GM18907 (cell line): ENCODE measurements at regions not wholly inside any gene's neighbourhood (a gene's known extent, or its start where the extent isn't known, plus 50 kb on each side); places are given as distances from the start of the nearest gene placed in this dataset.
"Not testable (repeated sequence)": the region's sequence is repeated elsewhere in the genome, so short reads cannot be mapped to it uniquely, and the experiment has no call there.

Experiments
- ATAC-seq: cut with Tn5 transposase; IDR thresholded peaks from one replicate; pipeline ENCODE4 v1.9.1; 2021; ENCODE audit warnings: mild to moderate bottlenecking, moderate library complexity; ENCODE audit not compliant: unreplicated experiment

- ATAC-seq: peak; percentile 83
These were observed 76.0 kb downstream of the CHD9NB start for GRCh38 chr16:52976539-52977167.

DNA sequence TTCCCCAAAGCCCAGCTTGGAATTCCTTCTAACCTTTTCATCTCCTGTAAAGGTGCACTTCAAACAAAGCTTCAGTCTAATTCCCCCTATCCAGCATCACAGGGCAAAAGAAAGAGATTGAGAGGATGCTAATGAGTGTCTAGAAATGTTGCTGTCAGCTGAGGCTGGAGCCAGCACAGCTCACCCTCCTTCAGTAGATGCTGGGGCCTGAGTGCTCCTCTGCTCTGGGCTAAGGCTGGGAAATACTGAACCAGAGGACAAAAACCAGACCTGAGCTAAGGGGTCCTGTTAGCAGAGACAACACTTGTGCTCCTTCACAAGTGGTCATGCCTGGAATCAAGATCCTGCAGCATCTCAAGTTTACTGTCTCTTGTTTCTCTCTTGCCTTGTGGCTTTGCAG, 85.0 kb downstream of the CHD9NB start:
- no peak for ATAC-seq

GRCh38 chr16:52964290-52964689, 88.4 kb downstream of the CHD9NB start:
- no peak for ATAC-seq

- ATAC-seq: no peak
These were observed 88.8 kb downstream of the CHD9NB start for GRCh38 chr16:52963855-52964242.

DNA sequence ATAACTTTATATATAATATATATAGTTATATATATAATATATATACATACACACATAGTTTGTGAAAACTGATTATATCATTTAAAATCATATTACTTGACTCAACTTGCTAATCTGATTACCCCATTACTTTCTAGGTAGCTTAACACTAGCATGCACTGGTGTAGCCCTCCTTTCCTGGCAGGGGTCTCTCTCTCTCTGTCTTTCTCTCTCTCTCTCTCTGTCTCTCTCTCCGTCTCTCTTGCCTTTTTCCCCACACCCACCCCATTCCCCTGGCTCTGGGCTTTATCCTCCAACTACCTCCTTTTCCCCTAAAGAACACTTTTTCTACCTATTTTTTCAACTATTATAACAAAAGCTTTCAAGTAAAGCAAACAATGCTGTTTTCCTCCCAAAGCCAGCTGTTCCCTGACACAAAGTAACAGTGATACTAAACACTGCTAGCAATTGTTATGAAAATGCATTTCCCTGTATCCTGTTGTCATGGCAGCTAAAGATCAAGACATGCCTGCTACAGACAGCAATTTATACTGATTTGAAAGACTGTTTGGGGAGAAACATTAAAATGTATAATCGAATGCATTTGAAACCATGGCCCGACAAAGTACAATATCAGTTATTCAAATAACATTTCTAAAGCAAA, 89.4 kb downstream of the CHD9NB start:
- no peak for ATAC-seq

- ATAC-seq: no peak
These were observed 93.7 kb downstream of the CHD9NB start for GRCh38 chr16:52958951-52959350.

DNA sequence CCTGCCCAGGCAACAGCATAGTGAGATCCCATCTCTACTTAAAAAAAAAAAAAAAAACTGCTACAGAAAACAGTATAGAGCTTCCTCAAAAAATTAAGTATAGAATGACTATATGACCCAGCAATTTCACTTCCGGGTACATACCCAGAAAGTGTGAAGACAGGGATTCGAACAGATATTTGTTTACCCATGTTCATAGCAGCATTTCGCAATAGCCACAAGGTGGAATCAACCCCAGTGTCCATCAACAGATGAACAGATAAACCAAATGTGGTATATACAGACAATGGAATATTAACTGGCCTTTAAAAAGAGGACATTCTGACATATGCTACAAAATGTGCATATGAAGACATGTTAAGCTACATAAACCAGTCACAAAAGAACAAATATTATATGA, 95.5 kb downstream of the CHD9NB start:
- ATAC-seq: no peak

DNA sequence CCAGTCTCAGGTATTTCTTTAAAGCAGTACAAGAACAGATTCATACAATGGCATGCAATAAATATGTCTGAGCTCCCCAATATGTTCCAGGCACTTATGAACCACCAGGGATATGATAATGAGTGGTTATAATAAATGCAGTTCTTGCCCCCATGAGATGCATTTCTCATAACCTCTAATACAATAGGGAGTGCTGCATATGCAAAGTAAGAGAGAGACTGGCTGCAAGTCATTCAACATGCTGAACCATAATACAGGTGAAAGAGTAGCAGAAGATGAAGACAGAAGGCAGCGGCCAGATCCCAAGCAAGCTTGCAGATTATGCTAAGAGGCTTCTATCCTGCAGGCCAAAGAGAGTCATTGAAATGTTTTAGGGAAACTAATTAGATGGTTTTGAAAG, 96.7 kb downstream of the CHD9NB start:
- no peak for ATAC-seq

- no peak for ATAC-seq
These were observed 99.5 kb downstream of the CHD9NB start for GRCh38 chr16:52953215-52953614.

DNA sequence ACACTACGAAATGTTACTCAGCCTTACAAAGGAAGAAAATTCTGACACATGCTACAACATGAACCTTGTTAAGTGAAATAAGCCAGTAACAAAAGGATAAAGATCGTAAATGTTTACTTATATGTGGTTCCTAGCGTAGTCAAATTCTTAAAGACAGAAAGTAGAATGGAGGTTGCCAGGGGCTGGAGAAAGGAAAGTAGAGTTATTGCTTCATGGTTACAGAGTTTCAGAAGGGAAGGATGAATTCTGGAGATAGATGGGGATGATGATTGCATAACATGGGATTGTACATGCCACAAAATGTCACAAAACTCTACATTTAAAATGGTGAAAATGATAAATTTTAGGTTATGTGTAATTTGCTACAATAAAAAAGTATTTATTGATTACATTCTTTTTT, 103.8 kb downstream of the CHD9NB start:
- ATAC-seq: no peak

DNA sequence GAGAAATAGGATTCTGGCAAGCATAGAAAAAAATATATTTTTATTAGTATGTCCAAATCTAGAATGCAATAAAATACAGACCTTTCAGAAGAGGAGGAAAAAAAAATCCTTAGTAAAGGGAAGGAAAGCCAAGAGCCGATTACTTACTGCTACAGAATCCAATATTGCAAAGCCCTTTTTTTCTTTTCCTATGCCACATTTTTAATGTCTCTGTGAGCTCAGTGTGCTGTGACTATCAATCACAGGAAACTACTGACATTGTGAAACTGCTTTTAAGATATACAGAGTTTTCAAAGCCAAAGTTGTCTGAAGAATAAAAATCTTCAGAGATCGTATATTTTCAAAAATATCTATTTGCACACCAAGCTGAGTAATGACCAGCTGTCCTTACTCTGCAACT, 120.4 kb downstream of the CHD9NB start:
- no peak for ATAC-seq

- no peak for ATAC-seq
These were observed 123.0 kb downstream of the CHD9NB start for GRCh38 chr16:52929478-52930400.

DNA sequence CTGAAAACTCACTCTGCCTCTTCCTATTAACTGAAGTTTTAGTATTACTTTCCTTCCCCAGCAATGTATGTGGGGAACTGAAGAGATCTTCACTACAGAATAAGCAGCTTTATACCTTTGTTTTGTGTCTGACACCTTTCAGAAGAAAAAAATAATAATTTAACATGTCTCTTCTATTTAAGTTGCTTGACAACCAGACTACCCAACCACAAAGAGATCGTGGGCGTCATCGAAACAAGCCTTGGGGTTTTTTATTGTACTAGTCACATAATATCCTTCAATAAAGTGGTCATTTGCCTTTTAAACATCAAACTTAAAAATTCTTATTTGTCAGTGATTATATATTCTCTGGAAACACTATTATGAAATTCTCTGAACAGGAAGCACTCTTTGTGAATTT, 123.7 kb downstream of the CHD9NB start:
- ATAC-seq: no peak

- no peak for ATAC-seq
These were observed 127.6 kb downstream of the CHD9NB start for GRCh38 chr16:52925143-52925542.

DNA sequence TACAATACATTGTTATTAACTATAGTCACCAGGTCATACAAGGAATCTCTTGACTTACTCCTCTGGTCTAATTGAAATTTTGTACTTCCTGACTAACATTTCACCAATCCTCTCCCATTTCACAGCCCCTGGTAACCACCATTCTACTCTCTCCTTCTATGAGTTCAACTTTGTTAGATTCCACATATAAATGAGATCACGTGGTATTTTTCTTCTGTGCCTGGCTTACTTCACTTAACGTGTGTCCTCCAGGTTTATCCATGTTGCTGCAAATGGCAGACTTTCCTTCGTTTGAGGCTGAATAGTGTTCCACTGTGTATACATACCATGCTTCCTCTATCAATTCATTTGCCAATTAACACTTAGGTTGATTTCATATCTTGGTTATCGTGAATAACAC, 128.5 kb downstream of the CHD9NB start:
- ATAC-seq: no peak

- no peak for ATAC-seq
These were observed 131.6 kb downstream of the CHD9NB start for GRCh38 chr16:52921104-52921503.

- ATAC-seq: no peak
These were observed 132.4 kb downstream of the CHD9NB start for GRCh38 chr16:52920331-52920730.

DNA sequence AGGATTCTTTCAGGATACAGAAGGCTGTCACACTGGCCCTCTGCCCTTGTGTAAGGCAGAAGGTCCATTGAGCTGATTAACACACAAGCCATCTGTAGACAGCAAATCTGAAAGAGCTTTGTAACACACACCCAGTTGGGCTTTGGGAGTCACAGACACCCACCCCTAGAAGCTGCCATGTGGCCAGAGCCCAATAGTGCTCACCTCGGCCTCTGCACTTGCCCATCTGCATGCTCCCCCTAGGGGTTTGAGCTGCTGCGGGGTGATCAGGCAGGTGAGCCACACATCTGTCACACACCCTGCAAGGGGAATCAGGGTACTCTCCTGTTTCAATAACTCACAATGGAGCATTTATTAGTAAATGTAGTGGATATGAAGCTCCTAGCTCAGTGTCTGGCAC, 138.3 kb downstream of the CHD9NB start:
- no peak for ATAC-seq

DNA sequence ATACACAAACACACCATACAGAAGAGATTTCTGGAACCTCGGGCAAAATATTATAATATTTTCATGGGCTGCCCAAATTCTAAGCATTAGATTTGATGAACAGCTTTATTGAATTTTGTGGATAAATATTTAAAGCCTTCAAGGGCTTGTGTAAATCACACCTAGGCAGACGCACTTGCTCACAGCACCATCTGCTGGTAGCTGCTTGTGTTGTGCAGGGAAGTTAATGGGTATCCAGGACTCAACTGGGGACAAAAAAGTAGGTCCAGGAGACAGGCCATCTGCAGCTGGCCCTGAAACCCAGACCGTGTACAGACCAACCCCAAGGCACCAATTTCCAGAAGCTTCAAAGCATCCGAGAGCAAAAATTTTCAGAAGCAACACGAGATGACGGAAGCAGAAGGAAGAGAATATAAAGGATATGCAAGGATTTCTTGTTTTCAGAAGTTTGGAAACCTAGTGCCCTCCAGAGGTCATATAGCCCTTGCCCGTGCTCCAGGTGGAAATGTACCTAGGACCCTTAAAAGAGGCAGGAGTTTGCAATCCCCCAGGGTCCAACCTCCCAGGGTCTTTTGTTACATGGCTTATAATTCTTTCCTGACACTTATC, 140.0 kb downstream of the CHD9NB start:
- ATAC-seq: peak; percentile 84

DNA sequence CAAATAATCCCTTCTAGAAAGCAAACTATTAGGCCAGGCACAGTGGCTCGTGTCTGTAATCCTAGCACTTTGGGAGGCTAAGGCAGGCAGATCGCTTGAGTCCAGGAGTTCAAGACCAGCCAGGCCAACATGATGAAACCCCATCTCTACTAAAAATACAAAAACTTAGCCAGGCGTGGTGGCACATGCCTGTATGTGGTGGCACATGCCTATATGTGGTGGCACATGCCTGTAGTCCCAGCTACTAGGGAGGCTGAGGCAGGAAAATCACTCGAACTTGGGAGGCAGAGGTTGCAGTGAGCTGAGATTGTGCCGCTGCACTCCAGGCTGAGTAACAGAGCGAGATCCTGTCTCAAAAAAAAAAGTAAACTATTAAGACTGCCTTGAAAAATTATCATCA, 144.6 kb downstream of the CHD9NB start:
- not testable (repeated sequence) for ATAC-seq

GRCh38 chr16:52906281-52906680, 146.4 kb downstream of the CHD9NB start:
- no peak for ATAC-seq
